ENCODE measurements at regions not wholly inside any gene's neighbourhood (a gene's known extent, or its start where the extent isn't known, plus 50 kb on each side); places are given as distances from the start of the nearest gene placed in this dataset.
"Not testable (repeated sequence)": the region's sequence is repeated elsewhere in the genome, so short reads cannot be mapped to it uniquely, and the experiment has no call there.

DNA sequence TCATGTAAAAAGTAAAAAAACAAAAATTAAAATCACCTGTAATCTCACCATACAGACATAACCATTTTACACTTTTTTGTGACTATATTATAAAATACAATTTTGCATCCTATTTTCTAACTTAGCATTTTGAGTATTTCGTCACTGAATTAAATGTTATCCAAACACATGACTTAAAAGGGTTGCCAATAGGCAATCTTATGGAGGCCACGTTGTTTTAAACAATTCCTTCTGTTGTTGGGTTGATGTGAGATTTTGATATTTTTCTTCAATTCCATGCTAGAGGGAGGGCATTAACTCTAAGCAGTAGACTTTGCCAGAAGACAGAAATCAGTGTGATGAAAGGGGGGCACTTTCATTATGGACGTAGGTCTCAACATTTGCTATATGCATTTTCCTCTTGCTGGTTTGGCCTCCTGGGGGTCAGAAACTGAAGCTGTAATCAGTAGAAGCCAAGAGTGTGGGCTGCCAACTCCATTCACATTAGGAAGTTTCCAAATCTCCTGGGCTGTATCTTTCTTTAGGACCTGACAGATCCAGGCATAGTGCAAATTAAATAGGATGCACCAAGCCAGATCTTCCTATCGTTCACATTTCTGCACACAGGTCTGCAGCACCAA lies 614.2 kb upstream of the CLINT1 start:
- DNase-seq = no peak

DNA sequence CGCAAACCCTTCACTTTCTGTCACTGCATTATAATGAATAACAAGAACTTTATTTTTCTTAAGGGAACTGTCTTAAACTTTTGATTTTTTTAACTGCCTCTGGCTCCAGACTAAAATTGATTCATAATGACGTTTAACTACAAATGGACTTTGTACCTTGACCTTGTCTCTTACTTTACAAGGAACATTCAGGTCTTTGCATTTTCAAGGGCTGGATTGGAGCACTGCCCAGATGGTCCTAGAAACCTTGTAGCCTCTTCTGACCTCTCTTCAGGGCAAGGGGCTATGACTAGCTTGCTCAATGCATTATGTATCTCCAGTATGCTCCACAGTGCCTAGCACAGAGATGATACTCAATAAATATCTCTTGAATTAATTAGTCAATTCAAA lies 612.6 kb upstream of the CLINT1 start:
- no peak for DNase-seq

DNA sequence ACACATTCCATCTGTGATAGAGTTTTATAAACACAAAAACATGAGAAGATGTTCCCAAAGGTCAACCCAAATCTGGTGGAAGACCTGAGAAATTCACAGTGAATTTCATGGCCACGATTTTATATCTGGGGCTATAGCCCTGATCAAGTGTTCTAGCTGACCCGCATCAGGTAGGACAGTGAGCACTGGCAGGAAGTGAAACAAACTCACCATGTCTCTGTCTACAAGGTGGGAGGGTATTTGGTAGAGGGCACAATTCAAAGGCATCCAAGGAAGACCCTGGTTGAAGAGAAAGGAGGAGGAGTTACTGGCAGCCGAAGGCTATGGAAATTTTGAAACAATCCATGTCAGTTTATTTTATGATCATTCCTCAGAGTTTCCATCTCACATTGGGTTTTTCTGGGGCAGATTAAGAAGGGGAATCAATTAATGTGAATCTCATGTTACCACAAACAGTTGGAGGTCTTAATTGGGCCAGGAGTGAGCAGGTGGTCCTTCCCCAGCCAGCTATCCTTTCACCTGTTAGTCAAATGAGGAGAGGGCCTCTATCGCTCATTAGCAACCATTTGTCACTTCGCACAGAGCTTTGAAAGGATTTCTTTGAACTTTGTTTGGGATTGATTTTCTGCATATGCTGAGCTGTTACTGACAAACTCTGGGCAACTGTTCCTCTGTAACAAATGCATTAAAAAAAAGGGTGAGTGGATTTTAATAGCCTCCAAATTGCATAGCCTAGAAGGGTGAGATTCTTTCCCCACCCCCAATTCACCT lies 612.0 kb upstream of the CLINT1 start:
- no peak for DNase-seq

- peak; percentile 33 for DNase-seq
Measured at GRCh38 chr5:158468444-158468843, 609.5 kb upstream of the CLINT1 start.

DNA sequence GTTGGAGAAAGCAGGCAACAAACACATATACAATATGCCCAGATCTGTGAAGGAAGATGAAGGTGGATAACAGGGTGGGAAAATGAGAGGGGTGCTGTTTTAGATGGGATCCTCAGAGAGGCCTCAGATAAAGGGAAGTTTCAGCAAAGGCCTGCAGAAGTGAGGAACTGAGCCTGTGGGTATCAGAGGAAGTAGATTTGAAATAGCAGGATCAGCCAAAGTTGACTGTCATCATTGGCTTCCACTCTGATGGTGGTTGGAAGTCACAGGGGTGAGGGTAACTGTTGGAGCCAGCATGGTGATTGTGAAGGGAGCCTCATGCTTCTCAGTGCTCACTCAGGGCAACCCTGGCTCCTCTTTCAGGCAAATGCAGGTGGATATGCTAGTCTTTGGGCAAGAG lies 607.2 kb upstream of the CLINT1 start:
- no peak for DNase-seq

DNA sequence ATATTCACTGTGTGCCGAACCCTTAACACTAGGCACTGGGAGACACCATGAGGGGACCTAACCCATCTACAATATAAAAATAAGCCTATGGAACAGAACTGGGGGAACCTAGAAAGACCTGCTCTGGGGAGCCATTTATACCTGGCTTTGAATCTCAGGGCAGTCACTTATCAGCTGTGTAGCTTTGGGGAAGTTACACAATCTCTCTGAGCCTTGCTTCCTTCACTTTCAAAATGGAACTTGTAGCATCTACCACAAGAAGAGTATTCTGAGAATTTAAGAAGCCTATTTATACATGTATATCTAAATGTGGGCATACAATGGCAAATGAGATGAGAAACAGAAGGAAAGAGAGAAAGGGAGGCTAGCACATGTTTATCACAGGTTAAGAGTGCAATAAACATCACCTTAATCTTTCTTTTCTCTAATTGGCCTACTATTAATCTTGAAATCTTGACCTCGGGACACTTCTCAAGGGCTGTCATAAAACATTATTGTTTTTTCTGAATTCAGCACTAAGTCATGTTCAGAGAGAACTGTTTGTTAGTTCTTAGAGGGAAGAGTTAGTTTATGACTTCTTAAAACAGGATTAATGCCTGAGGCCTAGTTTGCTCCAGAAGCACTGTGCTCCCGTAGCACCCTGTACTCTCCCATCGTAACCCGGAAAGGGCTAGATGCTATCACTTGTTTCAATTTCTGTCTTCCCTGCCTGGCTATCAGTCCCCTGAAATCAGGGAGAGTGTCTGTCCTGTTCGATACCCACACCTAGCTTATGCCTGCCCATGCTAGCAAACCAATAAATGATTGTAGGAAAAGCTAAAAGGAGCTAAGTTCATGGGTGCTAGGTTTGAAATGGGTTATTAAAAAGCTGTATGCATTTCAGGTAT lies 606.4 kb upstream of the CLINT1 start:
- no peak for DNase-seq

DNA sequence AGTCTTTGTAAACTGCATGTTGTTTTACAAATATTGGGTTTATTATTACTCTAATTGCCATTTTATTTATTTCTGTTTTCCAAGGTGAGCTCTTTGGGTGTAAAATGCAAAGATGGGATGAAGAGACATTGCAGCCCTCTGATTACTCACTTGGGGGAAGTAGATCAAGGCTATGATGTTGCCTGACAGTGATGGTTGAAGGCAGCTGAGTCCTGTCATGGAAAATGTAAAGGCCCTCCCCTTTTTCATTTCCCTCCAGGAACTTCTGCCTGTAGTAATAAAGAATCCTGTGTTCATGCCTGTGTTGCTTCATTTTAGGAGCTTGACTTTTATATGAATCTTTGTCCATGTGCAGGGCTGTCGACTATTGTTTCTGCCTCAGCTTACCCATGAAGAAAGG lies 605.4 kb upstream of the CLINT1 start:
- DNase-seq = no peak

DNA sequence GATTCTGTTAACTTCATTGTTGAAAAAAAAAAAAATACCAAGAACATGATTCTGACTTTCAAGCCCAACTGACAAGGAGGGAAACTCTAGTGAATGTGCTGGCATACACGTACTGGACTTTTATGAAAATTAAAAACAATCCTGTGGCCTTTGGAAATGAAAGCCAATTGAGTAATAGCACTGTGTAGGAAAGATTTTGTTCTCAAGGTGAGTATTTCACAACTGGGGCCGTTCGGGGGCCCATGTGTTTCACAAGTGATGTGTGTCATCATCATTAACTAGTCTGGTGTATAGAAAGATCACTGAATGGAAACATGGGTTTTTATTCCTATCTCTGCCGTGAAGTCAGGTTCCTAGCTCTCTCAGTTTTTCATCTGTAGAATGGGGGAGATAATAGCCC lies 605.0 kb upstream of the CLINT1 start:
- DNase-seq = no peak

DNA sequence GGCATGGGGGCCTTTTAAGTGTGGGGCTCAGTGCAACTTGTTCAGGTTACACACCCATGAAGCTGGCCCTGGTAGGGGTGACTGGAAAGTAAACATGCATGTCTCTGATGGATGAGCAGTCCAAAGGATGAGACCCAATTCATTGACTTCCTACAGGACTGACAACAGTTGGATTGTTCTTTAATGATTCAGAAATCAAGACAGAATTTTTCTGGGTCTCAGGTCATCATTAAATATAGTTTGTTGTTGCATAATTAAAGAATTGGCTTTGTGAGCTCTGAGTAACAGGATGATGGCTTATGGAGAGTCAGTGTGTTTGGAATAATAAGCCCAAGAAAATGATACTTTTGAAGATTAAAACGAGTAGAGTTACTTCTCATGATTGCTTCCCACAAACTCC lies 604.2 kb upstream of the CLINT1 start:
- DNase-seq = no peak

DNA sequence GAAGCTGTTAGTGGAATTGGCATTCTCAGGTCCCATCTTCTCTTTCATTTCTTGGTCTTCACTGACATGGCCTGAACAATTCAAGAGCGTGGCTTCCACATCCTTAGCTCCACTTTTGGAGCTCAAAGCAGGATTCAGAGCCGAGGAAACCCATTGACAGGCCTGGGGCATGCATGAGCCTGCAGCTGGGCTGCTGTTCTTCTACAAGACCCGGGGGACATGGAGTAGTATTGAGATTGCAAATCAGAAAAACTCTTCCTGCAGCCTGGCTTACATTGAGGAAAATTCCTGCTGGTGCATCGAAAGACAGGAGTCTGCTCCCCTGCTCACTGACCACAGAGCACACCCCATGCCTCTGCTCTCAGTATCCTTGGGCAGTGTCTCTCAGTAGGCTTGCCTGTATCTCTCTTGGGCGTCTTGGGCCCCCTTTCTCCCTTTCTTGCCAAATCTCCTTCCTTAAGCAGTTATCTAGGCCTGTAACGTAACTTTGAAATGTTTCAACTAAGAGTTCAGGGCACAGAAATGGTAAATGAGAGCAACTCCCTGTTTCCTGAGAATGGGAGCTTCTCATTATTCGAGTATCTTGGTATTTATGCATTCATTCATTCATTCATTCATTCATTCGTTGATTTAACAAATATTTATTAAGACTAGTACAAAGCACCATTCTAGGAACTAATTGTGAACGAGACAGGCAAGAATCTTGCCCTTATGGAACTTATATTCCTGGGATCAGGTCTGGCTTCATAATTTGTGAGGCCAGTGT lies 603.6 kb upstream of the CLINT1 start:
- no peak for DNase-seq

DNA sequence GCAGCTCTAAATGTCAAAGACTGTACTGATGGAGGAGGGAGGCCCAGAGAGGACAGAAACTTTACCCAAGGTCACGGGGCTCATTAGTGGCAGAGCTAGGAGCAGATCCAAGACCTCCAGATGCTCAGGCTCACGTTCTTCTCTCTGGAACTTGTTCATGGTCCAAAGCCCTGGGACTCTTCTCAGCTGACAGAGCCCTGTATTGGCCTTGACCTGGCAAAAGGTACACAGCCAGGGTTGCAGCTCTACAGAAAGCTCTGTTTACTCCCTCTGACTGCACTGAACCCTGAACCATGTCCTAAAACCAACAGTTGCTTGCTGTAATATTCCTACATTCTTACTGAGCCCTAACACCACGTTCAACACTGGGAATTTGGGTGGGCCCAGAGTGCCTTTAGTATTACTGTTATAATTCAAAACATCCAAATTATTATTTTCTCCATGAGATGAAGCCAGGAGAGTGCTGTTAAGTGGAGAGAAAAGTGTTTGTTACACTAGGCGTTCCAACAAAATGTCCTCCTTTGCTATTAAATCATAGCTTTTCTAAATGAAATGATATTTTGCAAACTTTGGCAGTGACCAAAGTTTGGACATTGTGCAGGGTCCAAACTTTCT lies 602.4 kb upstream of the CLINT1 start:
- no peak for DNase-seq

GRCh38 chr5:158458086-158458485 lies 599.1 kb upstream of the CLINT1 start:
- no peak for DNase-seq

DNA sequence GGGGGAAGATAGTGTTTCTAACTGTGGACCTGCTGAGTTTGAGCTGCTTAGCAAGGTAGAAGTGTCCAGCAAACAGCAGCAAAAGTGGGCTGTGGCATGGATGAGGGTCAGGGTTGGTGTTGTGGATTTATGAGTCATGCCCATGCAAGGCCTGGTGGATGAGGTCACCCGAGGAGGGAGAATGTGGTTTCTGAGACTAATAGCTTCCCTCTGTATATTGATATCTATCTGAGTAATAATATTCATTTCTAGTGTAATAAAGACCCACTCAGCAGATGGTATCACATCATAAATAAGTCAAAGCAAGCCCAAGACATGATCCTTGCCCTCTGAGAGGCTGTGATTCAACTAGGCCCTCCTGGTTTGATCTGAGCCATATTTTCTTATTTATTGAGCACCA lies 597.8 kb upstream of the CLINT1 start:
- DNase-seq = peak; percentile 95

- DNase-seq = no peak
Measured at GRCh38 chr5:158456241-158456640, 597.3 kb upstream of the CLINT1 start.

GRCh38 chr5:158451993-158452672 lies 593.2 kb upstream of the CLINT1 start:
- DNase-seq = no peak

GRCh38 chr5:158451203-158451992 lies 592.5 kb upstream of the CLINT1 start:
- DNase-seq = peak; percentile 33

DNA sequence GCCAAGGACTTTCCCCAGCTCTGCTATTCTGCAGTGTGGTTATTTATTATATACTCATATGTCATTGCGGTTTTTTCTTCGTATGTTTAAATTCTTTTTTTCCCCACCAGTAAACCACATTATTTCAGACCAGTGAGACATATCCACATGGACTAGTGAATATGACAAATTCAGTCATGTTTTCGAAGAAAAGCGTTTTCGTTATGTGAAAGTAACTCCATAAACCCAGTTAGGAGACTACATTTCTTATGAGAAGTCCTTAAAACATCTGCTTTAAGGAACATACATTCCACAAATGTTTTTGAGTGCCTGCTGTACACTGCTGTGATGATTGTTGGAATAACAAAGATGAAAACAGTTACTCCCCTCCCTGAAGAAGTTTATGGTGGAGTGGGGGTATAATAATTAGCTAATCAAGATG lies 591.8 kb upstream of the CLINT1 start:
- no peak for DNase-seq

- DNase-seq = not testable (repeated sequence)
Measured at GRCh38 chr5:158446761-158447160, 587.8 kb upstream of the CLINT1 start.

DNA sequence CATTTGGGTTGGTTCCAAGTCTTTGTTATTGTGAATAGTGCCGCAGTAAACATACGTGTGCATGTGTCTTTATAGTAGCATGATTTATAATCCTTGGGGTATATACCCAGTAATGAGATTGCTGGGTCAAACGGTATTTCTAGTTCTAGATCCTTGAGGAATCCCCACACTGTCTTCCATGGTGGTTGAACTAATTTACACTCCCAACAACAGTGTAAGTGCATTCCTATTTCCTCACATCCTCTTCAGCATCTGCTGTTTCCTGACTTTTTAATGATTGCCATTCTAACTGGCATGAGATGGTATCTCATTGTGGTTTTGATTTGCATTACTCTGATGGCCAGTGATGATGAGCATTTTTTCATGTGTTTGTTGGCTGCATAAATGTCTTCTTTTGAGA lies 580.3 kb upstream of the CLINT1 start:
- DNase-seq = not testable (repeated sequence)

DNA sequence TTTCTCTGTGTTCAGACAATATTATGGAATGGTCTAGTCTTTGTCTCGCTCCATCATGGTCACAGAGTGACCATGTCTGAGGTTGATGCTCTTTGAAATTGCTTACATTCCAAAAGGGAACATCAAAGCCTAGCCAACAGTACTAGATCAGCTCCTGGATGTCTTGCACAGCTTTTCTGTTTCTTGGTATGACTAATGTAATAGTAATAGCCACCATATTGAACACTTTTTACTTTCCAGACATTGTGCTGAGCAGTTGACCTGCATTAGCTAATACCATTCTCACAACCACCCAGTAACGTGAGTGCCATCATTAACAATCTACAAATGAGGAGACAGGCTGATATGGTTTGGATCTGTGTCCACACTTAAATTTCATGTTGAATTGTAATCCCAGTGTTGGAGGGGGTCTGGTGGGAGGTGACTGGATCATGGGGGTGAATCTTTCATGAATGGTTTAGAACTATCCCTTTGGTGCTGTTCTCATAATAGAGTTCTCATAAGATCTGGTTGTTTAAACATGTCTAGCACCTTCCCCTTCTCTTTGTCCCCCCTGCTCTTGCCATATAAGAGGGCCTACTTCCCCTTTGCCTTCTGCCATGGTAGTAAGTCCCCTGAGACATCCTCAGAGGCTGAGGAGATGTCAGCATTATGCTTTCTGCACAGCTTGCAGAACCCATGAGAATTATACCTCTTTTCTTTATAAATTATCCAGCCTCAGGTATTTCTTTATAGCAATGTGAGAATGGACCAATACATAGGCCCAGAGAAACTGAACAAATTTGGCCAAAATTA lies 577.5 kb upstream of the CLINT1 start:
- DNase-seq = no peak

Data from NCI-H226 (cell line).